ENCODE measurements at regions not wholly inside any gene's neighbourhood (a gene's known extent, or its start where the extent isn't known, plus 50 kb on each side); places are given as distances from the start of the nearest gene placed in this dataset.

- Histone ChIP-seq H3K36me3 (no peaks in the 10 kb centered on the region), H3K4me3 (no peak overlapping the region), H3K27ac (no peak overlapping the region), H3K27me3 (no peaks in the 10 kb centered on the region), H3K9me3 (no peaks in the 10 kb centered on the region), H3K4me1 (peaks cover 5 to 13% (median 10%) of the 10 kb centered on the region in 3 donors)
- no peak for DNase-seq
- intact Hi-C loops (cut with DNase I): no loop called here
- TF ChIP-seq, protein P1, sequence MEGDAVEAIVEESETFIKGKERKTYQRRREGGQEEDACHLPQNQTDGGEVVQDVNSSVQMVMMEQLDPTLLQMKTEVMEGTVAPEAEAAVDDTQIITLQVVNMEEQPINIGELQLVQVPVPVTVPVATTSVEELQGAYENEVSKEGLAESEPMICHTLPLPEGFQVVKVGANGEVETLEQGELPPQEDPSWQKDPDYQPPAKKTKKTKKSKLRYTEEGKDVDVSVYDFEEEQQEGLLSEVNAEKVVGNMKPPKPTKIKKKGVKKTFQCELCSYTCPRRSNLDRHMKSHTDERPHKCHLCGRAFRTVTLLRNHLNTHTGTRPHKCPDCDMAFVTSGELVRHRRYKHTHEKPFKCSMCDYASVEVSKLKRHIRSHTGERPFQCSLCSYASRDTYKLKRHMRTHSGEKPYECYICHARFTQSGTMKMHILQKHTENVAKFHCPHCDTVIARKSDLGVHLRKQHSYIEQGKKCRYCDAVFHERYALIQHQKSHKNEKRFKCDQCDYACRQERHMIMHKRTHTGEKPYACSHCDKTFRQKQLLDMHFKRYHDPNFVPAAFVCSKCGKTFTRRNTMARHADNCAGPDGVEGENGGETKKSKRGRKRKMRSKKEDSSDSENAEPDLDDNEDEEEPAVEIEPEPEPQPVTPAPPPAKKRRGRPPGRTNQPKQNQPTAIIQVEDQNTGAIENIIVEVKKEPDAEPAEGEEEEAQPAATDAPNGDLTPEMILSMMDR (IDR thresholded peaks at IDR 0.05): no peak
- no peak for TF ChIP-seq POLR2A (IDR thresholded peaks at IDR 0.05)
- 90 to 100% methylated on average over 1 of the region's 1 CpG for WGBS, 2 donors
These were observed 54.1 kb upstream of the LRIG2 start for GRCh38 chr1:113018911-113019310.

DNA sequence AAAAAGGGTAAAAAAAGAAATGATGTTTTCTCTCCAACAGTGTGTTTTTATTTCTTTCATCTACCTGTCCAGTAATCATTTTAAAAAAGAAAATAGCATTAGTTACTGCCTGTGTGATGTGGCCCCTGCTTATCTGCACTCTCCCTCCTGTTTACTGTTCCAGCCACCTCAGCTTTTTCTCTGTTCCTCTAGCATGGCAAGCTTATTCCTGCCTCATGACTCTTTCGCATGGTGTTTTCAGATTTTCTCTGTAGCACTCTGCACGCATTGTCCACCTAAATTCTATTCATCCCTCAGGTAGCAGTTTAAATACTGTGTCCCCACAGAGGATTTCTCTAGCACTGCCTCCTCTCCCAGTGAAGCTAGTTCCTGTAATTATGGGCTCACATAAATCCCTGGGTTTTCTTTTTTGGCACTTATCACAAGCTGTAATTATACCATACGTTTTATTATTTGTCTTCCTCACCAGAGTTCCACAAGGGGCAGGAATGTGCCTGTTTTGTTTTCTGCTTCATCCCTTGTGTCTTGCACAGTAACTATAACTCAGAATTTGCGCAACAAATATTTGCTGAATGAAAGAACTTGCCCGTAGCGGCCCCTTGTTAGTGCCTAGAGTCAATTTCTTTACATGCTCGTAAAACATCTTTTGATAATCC, 51.4 kb upstream of the LRIG2 start:
- DNase-seq: no peak
- H3K27ac ChIP-seq: peak overlapping the region; percentile 38 to 74 (median 61)
- no peak overlapping the region for H3K4me3 ChIP-seq
- no peak for TF ChIP-seq POLR2A (IDR thresholded peaks at IDR 0.05)
- TF ChIP-seq, protein P1 (IDR thresholded peaks at IDR 0.05): peak in 1 of 6 experiments; percentile 37
- no peaks in the 10 kb centered on the region for H3K36me3 ChIP-seq
- intact Hi-C loops (cut with DNase I): no loop called here
- H3K27me3 ChIP-seq: no peaks in the 10 kb centered on the region
- no peaks in the 10 kb centered on the region for H3K9me3 ChIP-seq
- peaks cover 5 to 13% (median 10%) of the 10 kb centered on the region in 3 donors for H3K4me1 ChIP-seq
- 33 to 47% methylated on average over 7 of the region's 7 CpGs for WGBS, 2 donors
